ENCODE measurements at regions not wholly inside any gene's neighbourhood (a gene's known extent, or its start where the extent isn't known, plus 50 kb on each side); places are given as distances from the start of the nearest gene placed in this dataset.
"Not testable (repeated sequence)": the region's sequence is repeated elsewhere in the genome, so short reads cannot be mapped to it uniquely, and the experiment has no call there.

GRCh38 chr1:168490306-168490705 lies 53.5 kb downstream of the XCL2 start:
- intact Hi-C loops (cut with DNase I) = no loop called here
- H3K27me3 ChIP-seq = no peaks in the 10 kb centered on the region
- no peak for DNase-seq
- no peaks in the 10 kb centered on the region for H3K9me3 ChIP-seq
- no peaks in the 10 kb centered on the region for H3K36me3 ChIP-seq
- H3K27ac ChIP-seq = no peak overlapping the region
- no peak for ATAC-seq
- H3K4me1 ChIP-seq = peaks cover 0 to 19% (median 2%) of the 10 kb centered on the region in 4 donors
- no peak for TF ChIP-seq POLR2A (IDR thresholded peaks at IDR 0.05)
- TF ChIP-seq, protein P1, sequence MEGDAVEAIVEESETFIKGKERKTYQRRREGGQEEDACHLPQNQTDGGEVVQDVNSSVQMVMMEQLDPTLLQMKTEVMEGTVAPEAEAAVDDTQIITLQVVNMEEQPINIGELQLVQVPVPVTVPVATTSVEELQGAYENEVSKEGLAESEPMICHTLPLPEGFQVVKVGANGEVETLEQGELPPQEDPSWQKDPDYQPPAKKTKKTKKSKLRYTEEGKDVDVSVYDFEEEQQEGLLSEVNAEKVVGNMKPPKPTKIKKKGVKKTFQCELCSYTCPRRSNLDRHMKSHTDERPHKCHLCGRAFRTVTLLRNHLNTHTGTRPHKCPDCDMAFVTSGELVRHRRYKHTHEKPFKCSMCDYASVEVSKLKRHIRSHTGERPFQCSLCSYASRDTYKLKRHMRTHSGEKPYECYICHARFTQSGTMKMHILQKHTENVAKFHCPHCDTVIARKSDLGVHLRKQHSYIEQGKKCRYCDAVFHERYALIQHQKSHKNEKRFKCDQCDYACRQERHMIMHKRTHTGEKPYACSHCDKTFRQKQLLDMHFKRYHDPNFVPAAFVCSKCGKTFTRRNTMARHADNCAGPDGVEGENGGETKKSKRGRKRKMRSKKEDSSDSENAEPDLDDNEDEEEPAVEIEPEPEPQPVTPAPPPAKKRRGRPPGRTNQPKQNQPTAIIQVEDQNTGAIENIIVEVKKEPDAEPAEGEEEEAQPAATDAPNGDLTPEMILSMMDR (IDR thresholded peaks at IDR 0.05) = no peak
- no peak overlapping the region for H3K4me3 ChIP-seq

GRCh38 chr1:168488138-168488537 lies 55.7 kb downstream of the XCL2 start:
- no peak overlapping the region for H3K4me3 ChIP-seq
- intact Hi-C loops (cut with DNase I) = no loop called here
- WGBS (ENCODE audit: insufficient coverage, low coverage, low lambda C conversion rate, missing lambda C conversion rate) = 7% methylated on average over 1 of the region's 1 CpG
- no peak for TF ChIP-seq POLR2A (IDR thresholded peaks at IDR 0.05)
- DNase-seq = no peak
- no peaks in the 10 kb centered on the region for H3K36me3 ChIP-seq
- no peak overlapping the region for H3K27ac ChIP-seq
- ATAC-seq = no peak
- no peaks in the 10 kb centered on the region for H3K27me3 ChIP-seq
- H3K4me1 ChIP-seq = peaks cover 0 to 13% (median 2%) of the 10 kb centered on the region in 4 donors
- no peaks in the 10 kb centered on the region for H3K9me3 ChIP-seq

GRCh38 chr1:168486820-168487219 lies 57.0 kb downstream of the XCL2 start:
- H3K4me1 ChIP-seq; DNase-seq; H3K27me3 ChIP-seq; H3K27ac ChIP-seq; intact Hi-C loops (cut with DNase I); ATAC-seq; H3K4me3 ChIP-seq; H3K36me3 ChIP-seq; H3K9me3 ChIP-seq: not testable (repeated sequence)
- WGBS (ENCODE audit: insufficient coverage, low coverage, low lambda C conversion rate, missing lambda C conversion rate) = 83% methylated on average over 1 of the region's 1 CpG

GRCh38 chr1:168485048-168485447 lies 58.7 kb downstream of the XCL2 start:
- no peak overlapping the region for H3K4me3 ChIP-seq
- WGBS (ENCODE audit: insufficient coverage, low coverage, low lambda C conversion rate, missing lambda C conversion rate) = 44% methylated on average over 3 of the region's 5 CpGs
- no peak for TF ChIP-seq POLR2A (IDR thresholded peaks at IDR 0.05)
- TF ChIP-seq, protein P1 (IDR thresholded peaks at IDR 0.05) = no peak
- DNase-seq = peak in 1 of 3 donors; percentile 20
- H3K9me3 ChIP-seq = no peaks in the 10 kb centered on the region
- H3K27ac ChIP-seq = no peak overlapping the region
- intact Hi-C loops (cut with DNase I) = no loop called here
- no peaks in the 10 kb centered on the region for H3K4me1 ChIP-seq
- no peaks in the 10 kb centered on the region for H3K36me3 ChIP-seq
- ATAC-seq = peak in 2 of 4 donors; percentile 35 to 47
- H3K27me3 ChIP-seq = no peaks in the 10 kb centered on the region

DNA sequence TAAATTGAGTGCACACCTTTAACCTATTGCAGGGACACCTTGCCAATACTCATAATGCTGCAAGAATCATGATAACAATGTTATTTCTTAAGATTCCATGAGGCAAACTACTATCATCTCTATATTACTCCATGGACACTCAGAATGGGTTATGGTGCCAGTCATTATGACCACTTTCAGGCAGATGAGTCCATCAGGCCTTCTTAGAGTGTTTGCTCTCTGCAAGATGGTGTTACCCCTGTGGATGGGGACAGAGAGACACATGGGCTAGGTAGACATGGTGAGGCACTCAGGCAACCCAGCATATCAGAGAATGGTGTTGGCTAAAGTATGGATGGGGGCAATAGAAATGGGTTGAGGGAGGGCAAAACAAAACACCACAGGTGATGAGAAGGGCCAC lies 59.7 kb downstream of the XCL2 start:
- Histone ChIP-seq H3K9me3 (no peaks in the 10 kb centered on the region), H3K4me3 (no peak overlapping the region), H3K4me1 (no peaks in the 10 kb centered on the region), H3K27ac (no peak overlapping the region), H3K27me3 (no peaks in the 10 kb centered on the region), H3K36me3 (no peaks in the 10 kb centered on the region)
- DNase-seq (no peak), ATAC-seq (no peak)
- TF ChIP-seq, protein P1 (IDR thresholded peaks at IDR 0.05) = no peak
- no peak for TF ChIP-seq POLR2A (IDR thresholded peaks at IDR 0.05)
- intact Hi-C loops (cut with DNase I) = no loop called here

GRCh38 chr1:168483539-168483938 lies 60.3 kb downstream of the XCL2 start:
- Histone ChIP-seq H3K4me1 (no peaks in the 10 kb centered on the region), H3K27me3 (no peaks in the 10 kb centered on the region), H3K36me3 (no peaks in the 10 kb centered on the region), H3K9me3 (no peaks in the 10 kb centered on the region), H3K4me3 (no peak overlapping the region), H3K27ac (no peak overlapping the region)
- intact Hi-C loops (cut with DNase I) = no loop called here
- no peak for TF ChIP-seq POLR2A (IDR thresholded peaks at IDR 0.05)
- TF ChIP-seq, protein P1 (IDR thresholded peaks at IDR 0.05) = no peak
- ATAC-seq = peak in 2 of 4 donors; percentile 27 to 40
- 73% methylated on average over 1 of the region's 1 CpG for WGBS (ENCODE audit: insufficient coverage, low coverage, low lambda C conversion rate, missing lambda C conversion rate)
- DNase-seq = no peak

Data from right lobe of liver (tissue), 6 donors.